Right lobe of liver (tissue), 4 donors: ENCODE measurements at regions not wholly inside any gene's neighbourhood (a gene's known extent, or its start where the extent isn't known, plus 50 kb on each side); places are given as distances from the start of the nearest gene placed in this dataset.

Experiments used
- CTCF ChIP-seq, 4 donors: fragments of 200-600 bp in 3 of 4; fragments of 450-650 bp in 1 of 4; IDR thresholded peaks; one replicate each; pipeline versions ENCODE4 v1.5.1 to v1.8.0; 2016 to 2022; ENCODE audit warnings: antibody characterized with exemption in 4 of 4, mild to moderate bottlenecking in 2 of 4
- POLR2A ChIP-seq: fragments of 450-650 bp; IDR thresholded peaks from one replicate; pipeline ENCODE4 v1.6.1; 2017; ENCODE audit warnings: antibody characterized with exemption, mild to moderate bottlenecking
- donor health status: DM: no; HTN: no; CAD: no.
- donor health status: DM: no; HTN: no; CAD: no.
- donor health status: DM: no; HTN: yes; CAD: no.

- TF ChIP-seq CTCF (IDR thresholded peaks at IDR 0.05) (no peak), POLR2A (no peak)
Observed at GRCh38 chr7:80971225-80971624, 52.4 kb upstream of the SEMA3C start.
